ENCODE measurements at regions not wholly inside any gene's neighbourhood (a gene's known extent, or its start where the extent isn't known, plus 50 kb on each side); places are given as distances from the start of the nearest gene placed in this dataset.

GRCh38 chr3:161682715-161683114, 186.1 kb downstream of the OTOL1 start:
- no peaks in the 10 kb centered on the region for H3K4me1 Mint-ChIP-seq (ENCODE audit: low read depth, unreplicated experiment)
- ChIA-PET POLR2A (no interaction called here), CTCF (no interaction called here)
- no peak overlapping the region for H3K4me3 Mint-ChIP-seq (ENCODE audit: unreplicated experiment)
- H3K9me3 ChIP-seq, result no peaks in the 10 kb centered on the region
- H3K27ac Mint-ChIP-seq (ENCODE audit: unreplicated experiment), result no peak overlapping the region
- H3K36me3 Mint-ChIP-seq (ENCODE audit: insufficient read depth, unreplicated experiment), result no peaks in the 10 kb centered on the region
- TF ChIP-seq CTCF (IDR thresholded peaks at IDR 0.05; ENCODE audit: insufficient read depth in 1 of 2, low read depth in 1 of 2, low read length in 1 of 2, severe bottlenecking in 1 of 2, unreplicated experiment in 1 of 2), result no peak
- no peak overlapping the region for H3K4me3 ChIP-seq (ENCODE audit: low read depth, low read length)
- H3K36me3 ChIP-seq (ENCODE audit: control insufficient read depth, insufficient read depth, low read length), result no peaks in the 10 kb centered on the region
- BruUV-seq (replicated peaks), result no TSS peak
- no peaks in the 10 kb centered on the region for H3K27me3 Mint-ChIP-seq (ENCODE audit: insufficient read depth, unreplicated experiment)
- H3K4me1 ChIP-seq, result no peaks in the 10 kb centered on the region
- no peaks in the 10 kb centered on the region for H3K27me3 ChIP-seq (replicated peaks; ENCODE audit: control insufficient read depth, insufficient read depth, low read length)
- H3K9me3 Mint-ChIP-seq (ENCODE audit: unreplicated experiment), result peaks cover 7% of the 10 kb centered on the region
- DNase-seq, result no peak
- intact Hi-C loops (cut with micrococcal nuclease; ENCODE audit: unreplicated experiment), result no loop called here

GRCh38 chr3:161689584-161690298, 193.1 kb downstream of the OTOL1 start:
- DNase-seq, result no peak
- Histone ChIP-seq H3K27me3 (replicated peaks; ENCODE audit: control insufficient read depth, insufficient read depth, low read length) (no peaks in the 10 kb centered on the region), H3K36me3 (ENCODE audit: control insufficient read depth, insufficient read depth, low read length) (no peaks in the 10 kb centered on the region), H3K4me3 (ENCODE audit: low read depth, low read length) (no peak overlapping the region), H3K4me1 (no peaks in the 10 kb centered on the region), H3K9me3 (no peaks in the 10 kb centered on the region)
- intact Hi-C loops (cut with micrococcal nuclease; ENCODE audit: unreplicated experiment), result no loop called here
- Mint-ChIP-seq H3K27ac (ENCODE audit: unreplicated experiment) (no peak overlapping the region), H3K36me3 (ENCODE audit: insufficient read depth, unreplicated experiment) (no peaks in the 10 kb centered on the region), H3K27me3 (ENCODE audit: insufficient read depth, unreplicated experiment) (peaks cover 3% of the 10 kb centered on the region), H3K9me3 (ENCODE audit: unreplicated experiment) (peaks cover 7% of the 10 kb centered on the region), H3K4me3 (ENCODE audit: unreplicated experiment) (no peak overlapping the region), H3K4me1 (ENCODE audit: low read depth, unreplicated experiment) (no peaks in the 10 kb centered on the region)
- ChIA-PET POLR2A (no interaction called here), CTCF (no interaction called here)
- no peak for TF ChIP-seq CTCF (IDR thresholded peaks at IDR 0.05; ENCODE audit: insufficient read depth in 1 of 2, low read depth in 1 of 2, low read length in 1 of 2, severe bottlenecking in 1 of 2, unreplicated experiment in 1 of 2)
- BruUV-seq (replicated peaks), result no TSS peak

GRCh38 chr3:161690299-161690620, 193.7 kb downstream of the OTOL1 start:
- TF ChIP-seq CTCF (IDR thresholded peaks at IDR 0.05; ENCODE audit: insufficient read depth in 1 of 2, low read depth in 1 of 2, low read length in 1 of 2, severe bottlenecking in 1 of 2, unreplicated experiment in 1 of 2), result no peak
- H3K4me3 ChIP-seq (ENCODE audit: low read depth, low read length), result no peak overlapping the region
- BruUV-seq (replicated peaks), result no TSS peak
- Mint-ChIP-seq H3K27ac (ENCODE audit: unreplicated experiment) (no peak overlapping the region), H3K9me3 (ENCODE audit: unreplicated experiment) (peaks cover 7% of the 10 kb centered on the region), H3K27me3 (ENCODE audit: insufficient read depth, unreplicated experiment) (peaks cover 3% of the 10 kb centered on the region), H3K4me1 (ENCODE audit: low read depth, unreplicated experiment) (no peaks in the 10 kb centered on the region), H3K4me3 (ENCODE audit: unreplicated experiment) (no peak overlapping the region), H3K36me3 (ENCODE audit: insufficient read depth, unreplicated experiment) (no peaks in the 10 kb centered on the region)
- DNase-seq, result no peak
- H3K27me3 ChIP-seq (replicated peaks; ENCODE audit: control insufficient read depth, insufficient read depth, low read length), result no peaks in the 10 kb centered on the region
- intact Hi-C loops (cut with micrococcal nuclease; ENCODE audit: unreplicated experiment), result no loop called here
- H3K4me1 ChIP-seq, result no peaks in the 10 kb centered on the region
- no peaks in the 10 kb centered on the region for H3K36me3 ChIP-seq (ENCODE audit: control insufficient read depth, insufficient read depth, low read length)
- POLR2A ChIA-PET, result no interaction called here
- CTCF ChIA-PET, result no interaction called here
- no peaks in the 10 kb centered on the region for H3K9me3 ChIP-seq
